Neural cell (in vitro differentiated cells): ENCODE measurements at regions not wholly inside any gene's neighbourhood (a gene's known extent, or its start where the extent isn't known, plus 50 kb on each side); places are given as distances from the start of the nearest gene placed in this dataset.

Source experiments
- EZH2 ChIP-seq: fragments of 200-600, 300-800 bp; shearing (Covaris generic), sonication (generic); IDR thresholded peaks from 2 replicates; pipeline ENCODE4 v1.6.1; 2014; ENCODE audit warnings: antibody characterized with exemption, low read length, borderline replicate concordance, mild to moderate bottlenecking; ENCODE audit not compliant: insufficient read depth, poor library complexity, severe bottlenecking
- TF ChIP-seq, protein P1 (sequence below): fragments of 450-650 bp; IDR thresholded peaks from 2 replicates; pipeline ENCODE4 v1.5.1; 2014; ENCODE audit warnings: antibody characterized with exemption, mild to moderate bottlenecking, moderate library complexity; ENCODE audit not compliant: poor library complexity, severe bottlenecking

- TF ChIP-seq, protein P1, sequence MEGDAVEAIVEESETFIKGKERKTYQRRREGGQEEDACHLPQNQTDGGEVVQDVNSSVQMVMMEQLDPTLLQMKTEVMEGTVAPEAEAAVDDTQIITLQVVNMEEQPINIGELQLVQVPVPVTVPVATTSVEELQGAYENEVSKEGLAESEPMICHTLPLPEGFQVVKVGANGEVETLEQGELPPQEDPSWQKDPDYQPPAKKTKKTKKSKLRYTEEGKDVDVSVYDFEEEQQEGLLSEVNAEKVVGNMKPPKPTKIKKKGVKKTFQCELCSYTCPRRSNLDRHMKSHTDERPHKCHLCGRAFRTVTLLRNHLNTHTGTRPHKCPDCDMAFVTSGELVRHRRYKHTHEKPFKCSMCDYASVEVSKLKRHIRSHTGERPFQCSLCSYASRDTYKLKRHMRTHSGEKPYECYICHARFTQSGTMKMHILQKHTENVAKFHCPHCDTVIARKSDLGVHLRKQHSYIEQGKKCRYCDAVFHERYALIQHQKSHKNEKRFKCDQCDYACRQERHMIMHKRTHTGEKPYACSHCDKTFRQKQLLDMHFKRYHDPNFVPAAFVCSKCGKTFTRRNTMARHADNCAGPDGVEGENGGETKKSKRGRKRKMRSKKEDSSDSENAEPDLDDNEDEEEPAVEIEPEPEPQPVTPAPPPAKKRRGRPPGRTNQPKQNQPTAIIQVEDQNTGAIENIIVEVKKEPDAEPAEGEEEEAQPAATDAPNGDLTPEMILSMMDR, result no peak
- no peak for TF ChIP-seq EZH2
These were observed 405.4 kb downstream of the SOX2 start for GRCh38 chr3:182117131-182117530.
